ENCODE measurements at regions not wholly inside any gene's neighbourhood (a gene's known extent, or its start where the extent isn't known, plus 50 kb on each side); places are given as distances from the start of the nearest gene placed in this dataset.

GRCh38 chr18:64692826-64693225 is 543.9 kb upstream of the LINC00305 start:
- no peak for TF ChIP-seq POLR2AphosphoS5 (IDR thresholded peaks at IDR 0.05)
- no peak for TF ChIP-seq CTCF (IDR thresholded peaks at IDR 0.05)
- no peak for TF ChIP-seq POLR2A (IDR thresholded peaks at IDR 0.05)
